ENCODE measurements at regions not wholly inside any gene's neighbourhood (a gene's known extent, or its start where the extent isn't known, plus 50 kb on each side); places are given as distances from the start of the nearest gene placed in this dataset.

DNA sequence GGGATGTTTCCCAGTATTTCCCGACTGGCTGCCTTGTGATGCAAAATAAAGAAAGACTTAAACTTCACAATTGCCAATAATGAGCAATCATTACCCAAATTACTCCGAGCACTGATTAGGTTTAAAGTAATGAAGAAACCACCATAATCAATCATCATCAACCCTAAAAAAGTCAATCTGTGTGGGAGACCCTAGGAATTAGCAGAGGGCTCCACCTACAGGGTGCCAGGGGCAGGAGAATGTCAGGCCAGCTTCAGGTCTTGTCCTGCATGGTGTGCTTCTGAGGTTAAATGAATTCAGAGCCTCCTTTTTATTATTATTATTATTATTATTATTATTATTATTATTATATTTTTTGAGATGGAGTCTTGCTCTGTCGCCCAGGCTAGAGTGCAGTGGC lies 478.0 kb upstream of the ARRDC4 start:
- Histone ChIP-seq H2AFZ (ENCODE audit: low read depth, low read length) (no peak overlapping the region), H3K79me2 (ENCODE audit: control insufficient read depth, insufficient read depth, low read length) (no peaks in the 10 kb centered on the region), H3K4me2 (ENCODE audit: insufficient read depth, low read length) (no peak overlapping the region), H3K9me3 (replicated peaks; ENCODE audit: control insufficient read depth, insufficient read depth, low read length) (no peaks in the 10 kb centered on the region), H3K9me1 (replicated peaks; ENCODE audit: control insufficient read depth, extremely low read depth, insufficient read depth, low read length) (no peaks in the 10 kb centered on the region), H3K4me1 (ENCODE audit: control insufficient read depth, extremely low read depth, insufficient read depth, low read length) (peaks cover 2% of the 10 kb centered on the region), H3K27me3 (ENCODE audit: control insufficient read depth in 2 of 2, insufficient read depth in 2 of 2, low read length in 2 of 2) (no peaks in the 10 kb centered on the region), H3K4me3 (replicated peaks in 1 of 3; ENCODE audit: insufficient read depth in 1 of 3, low read depth in 1 of 3, low read length in 3 of 3) (no peak overlapping the region), H3K27ac (ENCODE audit: insufficient read depth, low read depth, low read length) (no peak overlapping the region), H4K20me1 (replicated peaks; ENCODE audit: control insufficient read depth, extremely low read depth, insufficient read depth, low read length) (no peaks in the 10 kb centered on the region), H3K9ac (replicated peaks; ENCODE audit: extremely low read depth, insufficient read depth, low read length) (no peak overlapping the region), H3K36me3 (ENCODE audit: control insufficient read depth in 2 of 2, extremely low read depth in 1 of 2, insufficient read depth in 2 of 2, low read length in 2 of 2) (no peaks in the 10 kb centered on the region)
- DNase-seq (ENCODE audit: low read depth, low spot score) (no peak), FAIRE-seq (no peak)
- no TSS peak for BruUV-seq (replicated peaks)
- intact Hi-C loops (cut with micrococcal nuclease), result no loop called here
- TF ChIP-seq MAX (IDR thresholded peaks at IDR 0.05; ENCODE audit: insufficient read depth, insufficient read length) (no peak), POLR2AphosphoS5 (IDR thresholded peaks at IDR 0.05; ENCODE audit: insufficient read depth, low read depth, low read length) (no peak), POLR2A (IDR thresholded peaks at IDR 0.05; ENCODE audit: low read depth, low read length) (no peak), JUN (IDR thresholded peaks at IDR 0.05; ENCODE audit: borderline replicate concordance, insufficient read depth, insufficient read length, low read depth) (no peak), MYC (IDR thresholded peaks at IDR 0.05; ENCODE audit: low read depth, low read length) (no peak), CTCF (IDR thresholded peaks at IDR 0.05; ENCODE audit: extremely low read depth in 1 of 2, insufficient read depth in 1 of 2, low read depth in 1 of 2, low read length in 2 of 2) (no peak), FOS (IDR thresholded peaks at IDR 0.05; ENCODE audit: borderline replicate concordance, insufficient read depth, low read length) (no peak), GATA2 (IDR thresholded peaks at IDR 0.05; ENCODE audit: insufficient read depth, insufficient read length, low read depth, low read length) (no peak), EZH2 (IDR thresholded peaks at IDR 0.05; ENCODE audit: borderline replicate concordance, low read depth, low read length, severe bottlenecking) (no peak)
- CTCF ChIA-PET, result no interaction called here
- POLR2A ChIA-PET, result no interaction called here
- dilution Hi-C loops (cut with MboI; ENCODE audit: extremely low pct_ligation_motif_present, low sequenced_read_pairs), result no loop called here

All from endothelial cell of umbilical vein (primary cell).